Mucosa of descending colon (tissue), 3 donors: ENCODE measurements at regions not wholly inside any gene's neighbourhood (a gene's known extent, or its start where the extent isn't known, plus 50 kb on each side); places are given as distances from the start of the nearest gene placed in this dataset.

ENCODE experiments used
- ATAC-seq: fragments of 200-7000 bp; cut with Tn5 transposase; one replicate; pipeline ENCODE4 v1.9.1; 2020; ENCODE audit warnings: mild to moderate bottlenecking, moderate library complexity
- DNase-seq, 3 donors: peaks; one replicate each; pipeline ENCODE4 v3.0.0-alpha.2; 2020
- H3K36me3 ChIP-seq: fragments of 200-600 bp; one replicate; pipeline ENCODE4 v1.8.0; 2021; ENCODE audit warnings: low read depth, mild to moderate bottlenecking
- H3K4me1 ChIP-seq: fragments of 200-600 bp; one replicate; pipeline ENCODE4 v1.8.0; 2021; ENCODE audit warnings: low read depth, mild to moderate bottlenecking
- H3K4me3 ChIP-seq: fragments of 200-600 bp; one replicate; pipeline ENCODE4 v1.8.0; 2021; ENCODE audit warnings: mild to moderate bottlenecking
- H3K9me3 ChIP-seq: fragments of 200-600 bp; one replicate; pipeline ENCODE4 v1.8.0; 2021; ENCODE audit warnings: mild to moderate bottlenecking
- CTCF ChIP-seq: fragments of 200-600 bp; IDR thresholded peaks from one replicate; pipeline ENCODE4 v1.8.0; 2022; ENCODE audit warnings: antibody characterized with exemption, mild to moderate bottlenecking
- intact Hi-C, 2 donors: fragments of 100-400 bp; cut with DNase I in 1 of 2; cut with micrococcal nuclease in 1 of 2; formaldehyde crosslinking; loops; one replicate each; pipeline versions ENCODE4 v1.11.0 to v1.11.1; 2022; cut with DNase I, micrococcal nuclease
- donor health status: DM: no; HTN: no; CAD: no; lungs with moderate emphysema.
- donor health status: DM: no; HTN: no; CAD: no.
- donor health status: DM: no; HTN: yes; CAD: no.

GRCh38 chr1:93750955-93751354, 69.3 kb upstream of the BCAR3 start:
- ATAC-seq (peak; percentile 25), DNase-seq (no peak)
- no peak for TF ChIP-seq CTCF
- Histone ChIP-seq H3K36me3 (no peaks in the 10 kb centered on the region), H3K4me1 (no peaks in the 10 kb centered on the region), H3K9me3 (no peaks in the 10 kb centered on the region), H3K4me3 (no peak overlapping the region)
- intact Hi-C loops: no loop called here

GRCh38 chr1:93749894-93750301, 68.3 kb upstream of the BCAR3 start:
- intact Hi-C loops: no loop called here
- Histone ChIP-seq H3K4me3 (no peak overlapping the region), H3K9me3 (no peaks in the 10 kb centered on the region), H3K4me1 (no peaks in the 10 kb centered on the region), H3K36me3 (no peaks in the 10 kb centered on the region)
- peak; percentile 67 for ATAC-seq
- DNase-seq: peak in 1 of 3 donors; percentile 21
- no peak for TF ChIP-seq CTCF

GRCh38 chr1:93749487-93749886, 67.8 kb upstream of the BCAR3 start:
- no peaks in the 10 kb centered on the region for H3K36me3 ChIP-seq
- no peak for TF ChIP-seq CTCF
- H3K4me1 ChIP-seq: no peaks in the 10 kb centered on the region
- H3K4me3 ChIP-seq: no peak overlapping the region
- no peak for DNase-seq
- intact Hi-C loops: no loop called here
- ATAC-seq: no peak
- no peaks in the 10 kb centered on the region for H3K9me3 ChIP-seq

GRCh38 chr1:93746021-93746812, 64.6 kb upstream of the BCAR3 start:
- Histone ChIP-seq H3K36me3 (no peaks in the 10 kb centered on the region), H3K4me3 (no peak overlapping the region), H3K9me3 (no peaks in the 10 kb centered on the region), H3K4me1 (no peaks in the 10 kb centered on the region)
- intact Hi-C loops: no loop called here
- no peak for DNase-seq
- ATAC-seq: no peak
- TF ChIP-seq CTCF: no peak

GRCh38 chr1:93744299-93744988, 62.8 kb upstream of the BCAR3 start:
- no peak for ATAC-seq
- no peak for TF ChIP-seq CTCF
- Histone ChIP-seq H3K4me3 (no peak overlapping the region), H3K9me3 (no peaks in the 10 kb centered on the region), H3K4me1 (no peaks in the 10 kb centered on the region), H3K36me3 (no peaks in the 10 kb centered on the region)
- DNase-seq: no peak
- intact Hi-C loops: no loop called here
